Lower lobe of right lung (tissue), 2 donors: ENCODE measurements at regions not wholly inside any gene's neighbourhood (a gene's known extent, or its start where the extent isn't known, plus 50 kb on each side); places are given as distances from the start of the nearest gene placed in this dataset.

Experiments
- ATAC-seq, 2 donors: fragments of 200-7000 bp; cut with Tn5 transposase; one replicate each; pipeline ENCODE4 v1.9.1; 2020 to 2022; ENCODE audit warnings: mild to moderate bottlenecking in 2 of 2, moderate library complexity in 2 of 2
- DNase-seq: peaks from one replicate; pipeline ENCODE4 v3.0.0-alpha.2; 2020
- H3K27ac ChIP-seq: fragments of 200-600 bp; one replicate; pipeline ENCODE4 v1.8.0; 2022
- H3K27me3 ChIP-seq: fragments of 200-600 bp; one replicate; pipeline ENCODE4 v1.8.0; 2022; ENCODE audit warnings: low read depth
- H3K36me3 ChIP-seq: fragments of 200-600 bp; one replicate; pipeline ENCODE4 v1.8.0; 2022; ENCODE audit warnings: mild to moderate bottlenecking
- H3K4me1 ChIP-seq: fragments of 200-600 bp; one replicate; pipeline ENCODE4 v1.8.0; 2022
- H3K4me3 ChIP-seq: fragments of 200-600 bp; one replicate; pipeline ENCODE4 v1.8.0; 2022; ENCODE audit warnings: mild to moderate bottlenecking
- H3K9me3 ChIP-seq: fragments of 200-600 bp; one replicate; pipeline ENCODE4 v1.8.0; 2022
- CTCF ChIP-seq: fragments of 200-600 bp; IDR thresholded peaks from one replicate; pipeline ENCODE4 v1.8.0; 2022; ENCODE audit warnings: antibody characterized with exemption, mild to moderate bottlenecking
- intact Hi-C: fragments of 100-400 bp; cut with DNase I; formaldehyde crosslinking; loops from one replicate; pipeline ENCODE4 v1.11.0; 2022
- donor health status: DM: no; HTN: yes; CAD: no; lungs with severe emphysema.

GRCh38 chr19:29067831-29068230 lies 145.1 kb downstream of the UQCRFS1 start:
- DNase-seq (no peak), ATAC-seq (no peak)
- Histone ChIP-seq H3K4me1 (no peaks in the 10 kb centered on the region), H3K9me3 (peaks cover 7% of the 10 kb centered on the region), H3K36me3 (no peaks in the 10 kb centered on the region), H3K27ac (no peak overlapping the region), H3K27me3 (no peaks in the 10 kb centered on the region), H3K4me3 (no peak overlapping the region)
- intact Hi-C loops: no loop called here
- no peak for TF ChIP-seq CTCF

GRCh38 chr19:29062475-29063435 lies 150.2 kb downstream of the UQCRFS1 start:
- Histone ChIP-seq H3K27ac (no peak overlapping the region), H3K27me3 (no peaks in the 10 kb centered on the region), H3K4me3 (no peak overlapping the region), H3K36me3 (no peaks in the 10 kb centered on the region), H3K4me1 (no peaks in the 10 kb centered on the region), H3K9me3 (peaks cover 5% of the 10 kb centered on the region)
- intact Hi-C loops: no loop called here
- no peak for DNase-seq
- no peak for ATAC-seq
- TF ChIP-seq CTCF: no peak

- Histone ChIP-seq H3K9me3 (no peaks in the 10 kb centered on the region), H3K36me3 (no peaks in the 10 kb centered on the region), H3K4me1 (no peaks in the 10 kb centered on the region), H3K27me3 (no peaks in the 10 kb centered on the region), H3K4me3 (no peak overlapping the region), H3K27ac (no peak overlapping the region)
- intact Hi-C loops: no loop called here
- DNase-seq: no peak
- TF ChIP-seq CTCF: no peak
- no peak for ATAC-seq
These were observed 152.1 kb downstream of the UQCRFS1 start for GRCh38 chr19:29060813-29061364.

- intact Hi-C loops: no loop called here
- no peak overlapping the region for H3K27ac ChIP-seq
- no peaks in the 10 kb centered on the region for H3K36me3 ChIP-seq
- TF ChIP-seq CTCF: no peak
- no peak overlapping the region for H3K4me3 ChIP-seq
- no peaks in the 10 kb centered on the region for H3K27me3 ChIP-seq
- H3K4me1 ChIP-seq: no peaks in the 10 kb centered on the region
- no peak for DNase-seq
- no peaks in the 10 kb centered on the region for H3K9me3 ChIP-seq
- no peak for ATAC-seq
These were observed 156.4 kb downstream of the UQCRFS1 start for GRCh38 chr19:29056535-29056934.

- no peaks in the 10 kb centered on the region for H3K9me3 ChIP-seq
- DNase-seq (no peak), ATAC-seq (no peak)
- no peak overlapping the region for H3K4me3 ChIP-seq
- H3K4me1 ChIP-seq: no peaks in the 10 kb centered on the region
- H3K36me3 ChIP-seq: no peaks in the 10 kb centered on the region
- no peaks in the 10 kb centered on the region for H3K27me3 ChIP-seq
- H3K27ac ChIP-seq: no peak overlapping the region
- intact Hi-C loops: no loop called here
- no peak for TF ChIP-seq CTCF
These were observed 157.9 kb downstream of the UQCRFS1 start for GRCh38 chr19:29054886-29055675.
